ENCODE measurements at regions not wholly inside any gene's neighbourhood (a gene's known extent, or its start where the extent isn't known, plus 50 kb on each side); places are given as distances from the start of the nearest gene placed in this dataset.

- H3K4me2 ChIP-seq (ENCODE audit: low read length), result no peak overlapping the region
- H3K9me2 ChIP-seq (replicated peaks; ENCODE audit: control insufficient read depth, low read length), result no peaks in the 10 kb centered on the region
- peaks cover 22% of the 10 kb centered on the region for H3K4me1 ChIP-seq (ENCODE audit: control insufficient read depth, low read length)
- no peaks in the 10 kb centered on the region for H3K27me3 ChIP-seq (ENCODE audit: control insufficient read depth, low read length)
- no peak overlapping the region for H3K4me3 ChIP-seq (ENCODE audit: low read length)
- TF ChIP-seq EZH2phosphoT487 (IDR thresholded peaks at IDR 0.05; ENCODE audit: borderline replicate concordance, low read length) (no peak), CTCF (IDR thresholded peaks at IDR 0.05; ENCODE audit: low read depth, low read length, poor library complexity, severe bottlenecking) (no peak)
- H3K27ac ChIP-seq (ENCODE audit: low read depth, low read length), result no peak overlapping the region
- no peaks in the 10 kb centered on the region for H3K36me3 ChIP-seq (ENCODE audit: control insufficient read depth, low read length)
- H3K79me2 ChIP-seq (ENCODE audit: control insufficient read depth, low read length), result no peaks in the 10 kb centered on the region
- no peaks in the 10 kb centered on the region for H3K9me3 ChIP-seq (ENCODE audit: control insufficient read depth, insufficient read depth, low read length)
- no peaks in the 10 kb centered on the region for H4K20me1 ChIP-seq (ENCODE audit: control insufficient read depth, insufficient read depth, low read depth, low read length)
- no peaks in the 10 kb centered on the region for H3F3A ChIP-seq (ENCODE audit: control insufficient read depth, insufficient read depth)
Measured at GRCh38 chr3:187795207-187795960, 50.1 kb upstream of the BCL6 start.

- no peaks in the 10 kb centered on the region for H3F3A ChIP-seq (ENCODE audit: control insufficient read depth, insufficient read depth)
- no peaks in the 10 kb centered on the region for H3K9me3 ChIP-seq (ENCODE audit: control insufficient read depth, insufficient read depth, low read length)
- H3K4me2 ChIP-seq (ENCODE audit: low read length), result no peak overlapping the region
- no peaks in the 10 kb centered on the region for H3K36me3 ChIP-seq (ENCODE audit: control insufficient read depth, low read length)
- TF ChIP-seq EZH2phosphoT487 (IDR thresholded peaks at IDR 0.05; ENCODE audit: borderline replicate concordance, low read length) (no peak), CTCF (IDR thresholded peaks at IDR 0.05; ENCODE audit: low read depth, low read length, poor library complexity, severe bottlenecking) (no peak)
- no peak overlapping the region for H3K4me3 ChIP-seq (ENCODE audit: low read length)
- H3K79me2 ChIP-seq (ENCODE audit: control insufficient read depth, low read length), result no peaks in the 10 kb centered on the region
- no peaks in the 10 kb centered on the region for H3K27me3 ChIP-seq (ENCODE audit: control insufficient read depth, low read length)
- H4K20me1 ChIP-seq (ENCODE audit: control insufficient read depth, insufficient read depth, low read depth, low read length), result no peaks in the 10 kb centered on the region
- H3K9me2 ChIP-seq (replicated peaks; ENCODE audit: control insufficient read depth, low read length), result no peaks in the 10 kb centered on the region
- H3K27ac ChIP-seq (ENCODE audit: low read depth, low read length), result no peak overlapping the region
- peaks cover 19% of the 10 kb centered on the region for H3K4me1 ChIP-seq (ENCODE audit: control insufficient read depth, low read length)
Measured at GRCh38 chr3:187798126-187798525, 52.9 kb upstream of the BCL6 start.

- H3K4me3 ChIP-seq (ENCODE audit: low read length), result no peak overlapping the region
- H3K4me1 ChIP-seq (ENCODE audit: control insufficient read depth, low read length), result peaks cover 19% of the 10 kb centered on the region
- no peaks in the 10 kb centered on the region for H3K9me3 ChIP-seq (ENCODE audit: control insufficient read depth, insufficient read depth, low read length)
- no peaks in the 10 kb centered on the region for H3F3A ChIP-seq (ENCODE audit: control insufficient read depth, insufficient read depth)
- H3K36me3 ChIP-seq (ENCODE audit: control insufficient read depth, low read length), result no peaks in the 10 kb centered on the region
- H3K9me2 ChIP-seq (replicated peaks; ENCODE audit: control insufficient read depth, low read length), result no peaks in the 10 kb centered on the region
- H4K20me1 ChIP-seq (ENCODE audit: control insufficient read depth, insufficient read depth, low read depth, low read length), result no peaks in the 10 kb centered on the region
- no peaks in the 10 kb centered on the region for H3K27me3 ChIP-seq (ENCODE audit: control insufficient read depth, low read length)
- no peak overlapping the region for H3K4me2 ChIP-seq (ENCODE audit: low read length)
- no peak for TF ChIP-seq EZH2phosphoT487 (IDR thresholded peaks at IDR 0.05; ENCODE audit: borderline replicate concordance, low read length)
- no peak for TF ChIP-seq CTCF (IDR thresholded peaks at IDR 0.05; ENCODE audit: low read depth, low read length, poor library complexity, severe bottlenecking)
- no peak overlapping the region for H3K27ac ChIP-seq (ENCODE audit: low read depth, low read length)
- H3K79me2 ChIP-seq (ENCODE audit: control insufficient read depth, low read length), result no peaks in the 10 kb centered on the region
Measured at GRCh38 chr3:187798531-187799530, 53.6 kb upstream of the BCL6 start.
